Stimulated activated CD8-positive, alpha-beta memory T cell treated with anti-CD3 and anti-CD28 coated beads, Interleukin-4, amount 100 ng/mL, for 48 hours (primary cell): ENCODE measurements at regions not wholly inside any gene's neighbourhood (a gene's known extent, or its start where the extent isn't known, plus 50 kb on each side); places are given as distances from the start of the nearest gene placed in this dataset.

Experiments used
- DNase-seq: peaks from one replicate; pipeline ENCODE4 v3.0.0-alpha.2; 2020

DNA sequence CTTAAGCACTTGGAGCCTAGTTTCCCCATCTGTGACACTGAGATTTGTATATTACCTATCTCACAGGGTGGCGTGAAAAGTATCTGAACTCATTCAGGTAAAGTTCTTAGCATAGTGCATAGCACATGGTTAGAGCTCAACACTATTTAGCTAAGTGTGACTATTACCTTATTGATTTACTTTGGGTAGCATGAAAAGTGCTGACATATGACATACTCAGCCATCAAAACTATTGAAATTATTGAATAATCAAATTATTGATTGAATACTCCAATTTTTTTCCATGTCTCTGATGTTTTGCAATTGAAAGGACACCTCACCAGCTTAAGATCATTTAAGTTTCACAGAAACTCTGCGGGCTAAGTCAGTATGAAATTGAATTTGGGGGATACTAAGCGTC, 715.0 kb downstream of the EFNB2 start:
- DNase-seq = no peak

DNA sequence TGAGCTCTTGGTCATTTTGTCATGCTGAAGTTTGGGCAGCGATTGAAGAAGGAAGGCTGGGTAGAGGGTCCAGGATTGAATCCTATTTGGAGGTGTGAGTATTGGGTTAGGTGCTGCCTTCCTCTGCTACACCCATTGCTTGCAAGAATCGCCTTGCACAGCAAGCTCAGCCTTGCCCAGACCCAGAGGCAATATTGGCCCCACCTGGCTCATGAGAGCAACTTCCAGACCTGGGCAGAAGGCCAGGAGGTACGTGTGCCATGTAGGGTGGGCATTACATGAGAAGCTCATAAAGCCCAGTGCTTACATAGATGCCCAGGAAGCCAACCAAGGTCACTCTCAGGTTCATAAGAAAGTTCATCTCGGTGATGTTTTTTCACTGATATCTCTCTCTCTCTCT, 718.0 kb downstream of the EFNB2 start:
- DNase-seq = no peak

DNA sequence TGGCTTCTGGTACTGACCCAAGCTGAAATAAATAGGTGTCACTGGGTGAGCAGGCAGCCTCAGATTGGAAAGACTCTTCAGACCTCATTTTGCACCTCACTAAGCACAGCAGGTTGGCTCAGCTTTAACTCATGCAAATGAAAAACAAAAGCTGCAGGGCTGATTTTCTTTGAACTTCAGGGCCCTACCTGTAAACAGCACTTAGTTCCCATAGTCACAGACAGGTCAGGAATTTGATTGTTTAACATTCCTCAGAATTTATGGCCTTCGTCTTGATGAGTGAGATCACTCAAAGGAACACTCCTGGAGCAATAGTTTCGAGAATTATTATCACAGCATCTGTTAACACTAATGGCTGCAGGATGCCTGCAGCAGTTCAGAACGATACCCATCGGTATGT, 718.5 kb downstream of the EFNB2 start:
- DNase-seq = no peak

DNA sequence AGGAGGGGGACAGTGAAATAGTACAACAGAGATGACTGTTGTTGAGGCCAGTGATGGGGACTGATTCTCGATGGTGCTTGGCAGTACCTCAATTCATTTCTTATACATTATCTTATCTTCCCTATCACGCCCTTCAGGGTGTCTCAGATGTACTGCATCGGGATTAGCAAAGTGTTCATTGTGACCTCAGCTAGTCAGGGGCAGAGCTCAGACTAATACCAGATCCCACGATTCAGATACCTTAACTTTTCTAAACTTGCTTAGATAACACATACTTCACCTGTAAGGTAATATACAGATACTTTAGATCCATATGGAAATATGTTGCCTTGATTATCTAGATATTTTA, 720.6 kb downstream of the EFNB2 start:
- no peak for DNase-seq

DNA sequence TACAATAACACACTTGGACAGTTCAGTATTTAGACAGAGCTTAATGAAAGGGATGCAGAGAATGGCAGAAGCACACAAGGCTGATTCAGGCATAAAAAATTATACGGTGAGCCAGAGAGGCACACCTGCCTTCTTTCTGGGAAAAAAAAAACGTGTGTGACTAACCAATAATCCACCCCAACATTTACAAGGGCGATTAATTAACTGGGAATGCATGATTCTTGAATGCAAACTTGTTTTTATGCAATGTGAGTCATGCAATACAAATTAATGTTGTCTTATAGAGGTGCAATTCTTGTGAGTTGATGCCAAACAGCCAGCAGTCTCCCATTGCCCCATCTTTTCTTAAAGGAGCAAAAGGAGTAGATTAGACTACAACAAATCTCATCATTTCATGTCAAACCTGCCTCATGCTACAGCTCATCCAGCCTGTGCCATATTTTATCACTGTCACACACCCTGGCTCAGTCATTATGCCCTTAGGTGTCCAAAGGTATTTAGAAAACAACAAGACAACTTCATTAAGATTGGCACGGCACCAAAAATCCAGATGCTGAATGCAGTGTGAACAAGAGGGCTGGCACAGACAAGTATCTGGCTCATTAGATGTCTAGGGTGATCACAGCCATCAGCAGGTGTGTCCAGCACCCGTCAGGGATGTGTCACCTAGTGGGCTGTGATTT, 721.1 kb downstream of the EFNB2 start:
- no peak for DNase-seq

DNA sequence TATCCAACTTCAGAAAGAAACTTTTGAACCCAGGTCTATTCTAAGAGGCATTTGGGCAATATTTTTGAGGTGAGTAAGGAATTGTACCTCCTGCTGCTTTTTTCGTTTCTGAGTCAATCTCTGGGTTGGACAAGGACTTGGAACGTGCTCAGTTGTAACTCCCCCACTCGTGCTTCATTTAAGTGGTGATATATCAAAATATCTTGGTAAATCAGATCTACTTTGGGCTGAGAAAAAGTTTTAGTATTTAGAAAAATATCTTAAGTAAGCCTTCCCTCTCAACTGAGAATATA, 728.9 kb downstream of the EFNB2 start:
- no peak for DNase-seq

DNA sequence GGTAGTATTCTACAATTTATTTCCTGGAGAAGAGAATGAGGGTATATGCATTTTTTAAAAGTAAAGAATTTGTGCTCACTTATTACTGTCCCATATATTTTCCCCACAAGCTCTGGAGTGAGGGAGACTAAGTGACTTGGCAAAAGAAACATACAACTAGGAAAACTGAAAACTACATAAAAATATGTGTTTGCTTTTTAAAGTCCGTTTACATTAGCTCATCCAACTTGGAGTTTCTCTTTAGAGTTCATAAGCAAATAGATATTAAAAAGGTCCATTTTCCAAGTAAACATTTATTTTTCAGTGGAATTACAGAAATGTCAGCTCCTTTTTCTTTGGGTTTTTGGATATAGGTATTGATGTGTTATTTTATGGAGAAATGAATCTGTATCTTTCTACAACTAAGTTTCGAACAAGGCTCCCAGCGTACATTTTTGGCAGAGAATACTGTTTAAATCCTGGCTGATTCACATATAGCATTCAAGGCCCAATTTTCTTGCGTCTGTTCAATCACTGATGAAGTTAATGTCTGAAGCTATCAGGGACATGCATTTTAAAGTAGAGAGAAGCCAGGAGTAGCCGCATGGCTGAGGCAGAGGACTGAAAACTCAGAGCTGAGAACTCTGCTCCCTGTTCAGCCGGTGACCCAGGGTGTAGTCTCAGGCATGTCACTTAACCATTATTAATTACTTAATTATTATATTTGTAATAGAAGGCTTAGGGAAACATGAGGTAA, 729.4 kb downstream of the EFNB2 start:
- no peak for DNase-seq

DNA sequence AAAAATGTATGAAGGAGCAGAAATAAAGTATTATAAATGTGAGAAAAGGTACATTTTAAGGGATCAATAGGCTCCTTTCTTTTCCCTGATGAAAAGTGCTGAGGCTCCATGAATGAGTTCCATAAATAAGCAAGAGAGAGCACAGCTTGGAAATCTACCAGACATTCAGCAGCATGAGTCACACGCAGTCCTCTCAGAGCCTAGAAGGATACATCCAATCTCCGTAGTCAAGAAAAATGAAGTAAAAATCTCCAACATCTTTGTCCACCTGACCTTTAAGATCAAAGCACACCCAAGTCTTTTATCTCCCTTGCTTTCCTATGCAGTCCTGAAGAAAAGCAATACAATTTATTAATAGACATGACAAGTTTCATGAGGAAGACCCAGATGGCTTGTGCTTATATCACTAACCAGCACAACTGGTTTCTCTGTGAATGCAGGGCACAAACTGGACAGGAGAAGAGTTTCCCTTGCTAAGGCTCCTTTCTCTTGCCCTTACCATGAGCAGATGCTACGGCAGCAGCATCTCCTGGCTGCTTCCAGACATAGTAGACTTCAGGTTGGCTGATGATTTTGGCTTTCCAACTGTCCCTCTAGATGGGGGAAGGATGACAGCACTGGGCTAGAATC, 730.8 kb downstream of the EFNB2 start:
- no peak for DNase-seq

DNA sequence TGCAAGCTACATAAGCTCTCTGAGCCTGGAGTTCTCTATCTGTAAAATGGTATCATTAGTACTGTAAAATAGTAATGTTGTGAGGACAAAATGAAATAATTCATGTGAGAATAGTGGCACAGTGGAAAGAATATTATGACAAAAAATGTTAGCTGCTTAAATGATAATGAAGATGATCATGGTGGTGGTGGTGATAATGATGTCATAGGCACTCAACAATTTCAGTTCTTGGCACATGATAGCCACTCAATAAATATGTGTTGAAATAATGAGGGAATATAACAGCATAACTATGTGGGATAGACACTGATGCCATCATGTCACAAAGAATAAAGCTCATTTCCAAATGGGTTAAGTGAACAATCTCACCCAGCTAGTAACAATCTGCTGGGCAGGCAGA, 736.3 kb downstream of the EFNB2 start:
- no peak for DNase-seq

DNA sequence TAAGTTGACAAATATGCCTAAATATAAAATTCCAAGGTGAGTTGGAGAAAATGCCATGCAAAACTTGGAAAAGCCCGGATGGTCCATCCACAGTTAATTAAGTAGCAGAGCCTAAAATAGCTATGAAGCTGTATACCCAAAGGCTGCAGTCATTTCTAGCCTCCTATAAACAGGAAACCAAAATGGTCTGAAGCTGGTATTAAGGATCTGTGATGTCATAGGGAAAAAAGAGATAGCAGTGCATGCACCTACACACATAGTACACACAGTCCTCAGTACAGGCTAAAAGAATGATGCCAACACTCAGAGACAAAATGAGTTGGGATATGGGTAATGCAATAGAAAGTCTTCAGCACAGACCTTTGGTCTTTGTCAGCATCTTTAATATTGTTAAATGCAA, 736.9 kb downstream of the EFNB2 start:
- DNase-seq = no peak

DNA sequence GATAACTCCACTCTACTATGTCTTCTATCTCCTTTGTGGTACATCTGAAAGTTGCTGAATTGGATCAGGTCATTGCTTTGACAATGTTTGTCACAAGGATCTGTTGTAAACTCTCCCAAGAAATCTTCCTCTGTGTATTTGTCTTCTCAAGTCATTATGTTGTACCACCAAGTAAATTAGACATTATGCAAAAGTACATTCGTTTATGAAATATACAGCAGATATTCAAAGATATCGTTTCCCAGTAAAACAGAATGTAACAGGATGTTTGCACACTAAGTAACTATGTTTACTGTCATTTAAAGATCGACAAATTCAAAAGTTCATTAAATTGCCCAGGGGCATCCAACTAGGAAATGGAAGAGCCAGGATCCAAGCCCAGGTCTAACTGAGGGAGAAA, 739.4 kb downstream of the EFNB2 start:
- DNase-seq = no peak

DNA sequence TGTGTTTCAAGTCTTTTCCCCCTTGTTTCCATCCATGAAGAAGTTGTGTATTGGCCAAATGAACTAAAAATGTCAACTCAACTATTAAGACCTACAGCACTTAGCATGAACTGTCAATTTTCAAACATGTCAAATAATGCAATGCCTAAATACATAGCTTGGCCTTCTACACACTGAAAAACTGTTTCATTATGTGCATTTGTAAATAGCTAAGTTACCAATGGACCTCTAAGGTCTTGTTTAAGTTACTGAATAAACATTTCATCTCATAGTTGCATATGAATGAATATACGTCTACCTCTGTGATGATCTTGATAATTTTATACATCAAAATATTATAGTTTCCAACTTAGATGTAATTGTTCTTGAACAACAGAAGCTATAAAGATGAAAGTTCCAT, 744.5 kb downstream of the EFNB2 start:
- DNase-seq = no peak

DNA sequence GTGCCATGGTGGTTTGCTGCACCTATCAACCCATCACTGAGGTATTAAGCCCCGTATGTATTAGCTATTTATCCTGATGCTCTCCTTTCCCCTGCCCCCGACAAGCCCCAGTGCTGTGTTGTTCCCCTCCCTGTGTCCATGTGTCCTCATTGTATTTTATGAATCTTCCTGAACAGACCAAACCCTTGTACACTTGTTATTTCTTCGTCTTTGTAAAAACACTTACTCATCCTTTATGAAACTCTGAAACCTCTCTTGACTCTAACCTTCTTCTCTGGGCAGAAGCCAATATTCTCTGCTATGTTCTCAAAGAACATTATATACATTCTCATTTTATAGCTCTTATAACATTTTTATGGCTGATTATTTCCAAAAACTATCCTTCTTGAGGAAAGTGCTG, 746.9 kb downstream of the EFNB2 start:
- no peak for DNase-seq

DNA sequence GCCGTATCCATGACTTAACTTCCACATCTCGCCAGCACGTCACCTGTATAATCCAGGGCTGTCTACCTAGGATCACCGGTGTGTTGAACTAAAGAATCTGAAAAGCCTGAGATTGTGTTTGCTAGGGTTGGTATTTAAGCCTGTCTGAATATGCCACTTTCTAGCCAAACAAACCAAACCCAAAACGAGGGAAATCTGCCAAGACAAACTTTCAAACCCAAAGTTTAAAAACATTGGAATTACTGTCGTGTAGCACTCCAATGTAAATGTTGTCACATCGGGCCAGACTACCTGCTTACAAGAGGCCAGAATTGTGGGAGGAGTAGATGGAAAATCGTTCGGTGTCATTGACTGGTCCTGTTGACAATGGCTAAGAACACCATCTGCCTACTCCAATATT, 747.8 kb downstream of the EFNB2 start:
- no peak for DNase-seq

DNA sequence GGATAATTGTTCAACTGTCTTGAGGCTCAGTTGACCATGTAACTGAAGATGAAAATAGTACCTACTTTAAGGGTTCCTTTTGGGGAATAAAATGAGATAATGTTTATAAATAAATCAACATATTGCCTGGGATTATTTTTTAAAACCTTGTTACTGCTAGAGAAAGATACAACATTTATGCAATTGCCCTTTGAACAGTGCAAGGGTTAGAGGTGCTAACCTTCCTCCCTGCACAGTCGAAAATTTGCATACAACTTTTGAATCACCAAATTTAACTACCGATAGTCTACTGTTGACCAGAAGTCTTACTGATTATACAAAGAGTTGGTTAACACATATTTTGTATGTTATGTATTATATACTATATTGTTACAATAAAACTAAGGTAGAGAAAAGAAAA, 750.0 kb downstream of the EFNB2 start:
- no peak for DNase-seq

DNA sequence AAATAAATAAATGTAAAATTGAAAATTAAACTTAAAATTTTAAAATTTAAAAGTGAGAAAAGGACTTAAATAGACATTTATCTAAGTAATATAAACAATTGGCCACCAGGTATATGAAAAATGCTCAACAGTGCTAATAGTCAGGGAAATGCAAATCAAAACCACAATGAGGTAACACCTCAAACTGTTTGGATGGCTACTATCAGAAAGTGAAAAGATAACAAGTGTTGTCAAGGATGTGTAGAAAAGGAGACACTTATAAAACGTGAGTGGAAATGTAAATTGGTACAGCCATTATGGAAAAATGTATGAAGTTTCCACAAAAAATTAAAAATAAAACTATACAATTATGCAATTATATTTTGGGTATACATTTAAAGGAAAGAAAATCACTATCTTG, 752.2 kb downstream of the EFNB2 start:
- DNase-seq = no peak

DNA sequence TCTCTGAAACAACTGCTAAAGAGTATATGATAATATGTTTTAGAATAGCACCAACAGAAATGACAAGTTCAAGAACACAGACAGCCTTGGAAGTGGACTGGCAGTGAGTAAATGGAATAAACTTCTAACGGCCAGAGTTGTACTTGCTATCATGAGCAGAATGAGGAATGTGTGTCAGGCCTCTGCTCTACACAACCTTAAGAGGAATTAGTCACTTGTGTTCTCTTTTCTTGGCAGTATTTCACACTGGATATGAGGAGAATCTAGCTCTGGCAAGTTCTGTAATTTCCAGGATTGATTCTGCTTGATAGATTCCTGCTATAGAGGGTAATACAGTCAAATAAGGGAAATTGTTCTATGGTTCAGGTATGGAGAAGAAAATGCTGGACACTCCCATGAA, 757.3 kb downstream of the EFNB2 start:
- no peak for DNase-seq

DNA sequence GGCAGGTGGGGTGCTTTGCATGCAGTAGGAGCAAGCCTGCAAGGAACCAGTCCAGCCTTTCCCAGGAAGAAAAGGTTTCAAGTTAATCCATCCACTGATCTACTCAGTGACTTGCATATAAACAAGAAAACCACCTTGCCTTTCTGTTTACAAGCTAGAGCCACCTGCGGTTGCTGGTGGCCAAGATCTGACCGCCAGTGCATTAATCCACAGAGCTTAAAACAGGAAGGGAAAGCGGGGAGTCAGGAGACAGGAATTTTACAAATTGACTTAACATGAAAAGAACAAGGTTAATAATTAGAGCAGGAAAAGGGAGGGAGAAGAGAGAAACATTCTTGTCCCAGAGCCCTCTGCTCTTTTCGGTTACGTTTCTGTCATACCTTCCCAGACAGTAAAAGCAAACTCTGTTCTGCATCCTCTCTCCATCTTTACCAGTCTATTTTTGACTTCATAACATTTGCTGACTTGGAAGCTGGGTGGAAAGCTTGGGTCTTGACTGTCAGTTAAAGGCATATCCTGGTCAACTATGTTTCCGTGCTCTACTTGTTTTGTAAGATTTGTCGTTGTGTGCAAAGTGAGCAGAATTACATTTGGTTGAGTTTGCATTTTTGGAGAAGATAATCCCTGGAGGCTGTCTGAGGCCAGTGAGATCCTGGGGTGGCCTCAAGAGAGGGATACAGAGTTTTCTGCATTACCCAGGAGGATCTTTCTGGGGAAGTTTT, 760.6 kb downstream of the EFNB2 start:
- no peak for DNase-seq

DNA sequence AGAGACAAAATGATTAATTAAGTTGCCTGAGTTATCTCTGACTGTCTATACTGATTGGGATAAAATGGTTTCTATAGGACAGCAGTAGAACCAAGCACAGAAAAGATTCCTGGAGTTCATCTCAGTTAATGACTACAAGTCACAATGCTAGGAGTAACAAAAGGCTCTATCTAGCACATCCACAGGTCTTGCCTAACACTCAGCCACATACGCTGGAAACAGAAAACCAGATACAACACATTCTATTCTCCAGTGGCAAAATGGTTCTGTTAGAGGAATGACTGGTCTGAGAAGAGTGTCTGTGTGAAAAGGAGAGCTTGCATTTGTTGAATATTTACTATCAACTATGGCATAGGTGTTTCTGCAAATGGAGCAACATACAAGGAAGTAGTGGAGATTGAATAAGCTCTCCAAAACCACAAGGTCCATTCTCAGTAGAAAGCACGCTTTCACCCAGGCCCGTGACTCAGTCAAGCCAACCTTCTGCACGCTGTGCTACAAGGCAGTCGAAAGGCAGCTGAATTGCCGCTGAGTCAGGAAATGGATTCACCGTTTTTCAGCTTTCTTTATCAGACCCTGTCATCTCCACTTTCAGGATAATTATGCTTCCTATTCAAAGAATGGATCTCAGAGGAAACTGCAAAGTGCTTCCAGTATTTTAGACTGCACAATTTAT, 761.5 kb downstream of the EFNB2 start:
- DNase-seq = no peak

DNA sequence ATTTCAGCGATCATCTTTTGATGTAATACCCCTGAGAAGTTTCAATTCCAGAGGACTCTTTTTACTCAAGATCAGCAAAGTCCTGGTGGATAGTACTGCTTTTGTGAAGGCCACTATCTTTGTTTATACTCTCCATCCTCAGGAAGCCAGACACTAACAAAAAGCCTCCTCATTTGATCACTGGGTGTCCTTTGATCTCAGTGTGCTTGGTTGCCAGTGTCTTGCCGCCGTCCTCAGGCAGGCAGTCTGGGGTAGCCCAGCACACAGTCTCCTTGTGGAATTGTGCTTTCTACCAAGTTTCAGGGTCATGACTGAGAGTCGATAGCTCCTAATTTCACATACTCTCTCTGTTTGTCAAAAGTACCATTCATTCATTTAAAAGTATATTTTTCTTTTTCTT, 762.2 kb downstream of the EFNB2 start:
- no peak for DNase-seq

DNA sequence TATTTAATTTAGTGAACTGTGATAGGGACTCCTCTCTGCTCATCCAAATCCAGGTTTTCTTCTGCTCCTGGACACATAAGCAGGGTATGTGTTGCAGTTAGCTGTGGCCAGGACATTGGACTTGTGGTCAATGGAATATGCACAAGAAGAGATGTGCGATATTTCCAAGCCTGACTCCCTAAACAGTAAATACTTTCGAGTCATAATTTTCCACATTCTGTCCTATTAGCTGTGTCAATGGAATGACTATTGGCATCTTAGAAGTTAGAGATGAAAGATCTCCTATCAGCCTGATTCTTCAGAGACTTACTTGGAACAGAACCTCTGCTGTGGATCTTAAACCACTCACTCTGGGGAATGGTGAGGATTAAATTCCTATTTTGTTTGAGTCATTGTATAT, 771.0 kb downstream of the EFNB2 start:
- no peak for DNase-seq

DNA sequence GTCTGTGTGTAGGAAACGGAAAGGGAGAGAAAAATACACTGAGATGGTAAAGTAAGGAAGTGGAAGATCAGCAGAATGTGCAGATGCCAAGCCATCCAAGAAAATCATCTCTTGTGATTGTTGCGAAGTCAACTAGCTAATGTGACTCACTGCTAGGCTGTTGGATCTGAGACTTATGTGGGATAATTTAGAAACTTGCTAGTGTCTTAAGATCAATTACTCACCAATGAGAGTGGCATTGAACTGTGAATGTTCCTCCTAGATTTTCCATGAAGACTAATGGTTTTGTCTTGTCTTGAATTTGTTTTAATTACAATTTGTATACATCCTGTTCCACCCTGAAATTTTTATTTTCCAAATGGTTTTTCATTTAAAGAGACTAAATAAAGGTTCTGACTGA, 771.6 kb downstream of the EFNB2 start:
- DNase-seq = no peak

DNA sequence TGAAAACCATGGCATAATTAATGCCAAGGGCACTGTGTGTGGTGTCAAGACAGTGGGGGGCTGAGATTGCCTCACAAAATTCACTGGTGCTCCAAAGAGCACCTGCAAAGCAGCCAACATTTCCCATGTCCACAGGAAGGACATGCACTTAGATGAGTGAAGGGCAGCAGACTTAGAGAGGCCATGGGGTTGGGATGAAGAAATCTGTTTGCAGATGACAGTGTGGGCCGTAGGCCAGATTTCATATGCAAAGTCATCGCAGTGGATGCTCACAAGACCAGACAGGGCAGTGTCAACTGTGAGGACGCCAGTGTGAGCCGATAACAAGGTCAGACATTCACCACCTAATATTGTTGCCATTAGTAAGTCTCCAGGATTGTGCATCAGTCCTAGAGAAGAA, 773.4 kb downstream of the EFNB2 start:
- DNase-seq = no peak
